H54 (cell line): ENCODE measurements at regions not wholly inside any gene's neighbourhood (a gene's known extent, or its start where the extent isn't known, plus 50 kb on each side); places are given as distances from the start of the nearest gene placed in this dataset.

Source experiments
- DNase-seq: peaks from one replicate; pipeline ENCODE4 v3.0.0; 2011; ENCODE audit warnings: low spot score, mixed read lengths; ENCODE audit not compliant: insufficient read length
- FAIRE-seq: peaks from 3 replicates; lab custom pipeline; 2011; peaks lifted over from hg19 to GRCh38; lab: Jason Lieb, UNC
- POLR2A ChIP-seq: IDR thresholded peaks from 2 replicates; pipeline ENCODE4 v1.6.1; 2011; ENCODE audit warnings: low read depth, mild to moderate bottlenecking, low read length

- FAIRE-seq (no peak), DNase-seq (no peak)
- no peak for TF ChIP-seq POLR2A
Measured at GRCh38 chr5:4659851-4660250, 480.3 kb upstream of the ADAMTS16 start.

DNA sequence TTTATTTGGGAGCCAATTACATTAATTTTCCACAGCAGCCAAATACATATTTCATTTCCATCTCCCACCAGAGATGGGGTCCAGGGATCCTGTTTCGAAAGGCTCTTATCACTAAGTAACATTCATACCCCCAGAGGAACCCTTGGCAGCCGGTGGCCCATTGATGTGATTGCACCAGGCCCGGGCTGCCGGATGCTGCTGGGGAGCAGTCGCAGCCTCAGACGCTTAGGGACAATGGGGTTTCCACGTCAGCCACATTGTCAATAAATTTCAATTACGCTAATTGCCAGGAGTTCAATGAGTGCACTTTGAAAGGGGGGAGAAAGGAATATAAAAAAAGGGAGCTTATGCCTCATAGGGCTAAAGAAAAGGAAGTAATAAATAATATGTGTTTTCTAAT lies 478.8 kb upstream of the ADAMTS16 start:
- no peak for TF ChIP-seq POLR2A
- DNase-seq (no peak), FAIRE-seq (no peak)

- no peak for FAIRE-seq
- TF ChIP-seq POLR2A = peak; percentile 36; the same call in 1 of the 2 replicates
- DNase-seq = no peak
Measured at GRCh38 chr5:4661836-4662235, 478.3 kb upstream of the ADAMTS16 start.

DNA sequence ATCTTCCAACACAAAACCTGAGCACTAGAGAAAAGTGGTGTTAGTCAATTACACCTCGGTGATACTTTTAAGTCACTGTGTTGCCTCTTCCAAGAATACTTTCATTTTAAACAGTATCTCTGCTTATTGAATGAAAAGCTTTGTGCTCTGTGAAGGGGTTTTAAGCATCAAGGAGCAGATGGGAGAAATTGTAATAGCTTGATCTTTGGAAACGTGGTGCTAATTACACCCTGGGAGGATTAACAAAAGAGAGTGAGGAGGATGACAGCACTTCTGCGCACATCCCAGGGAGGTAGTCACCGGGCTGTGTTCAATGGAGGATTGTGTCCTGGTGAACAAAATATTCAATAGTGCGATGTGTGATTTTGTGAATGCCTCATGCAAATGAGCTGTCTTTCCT lies 477.4 kb upstream of the ADAMTS16 start:
- TF ChIP-seq POLR2A = no peak
- DNase-seq (no peak), FAIRE-seq (no peak)

GRCh38 chr5:4665911-4666310 lies 474.2 kb upstream of the ADAMTS16 start:
- no peak for DNase-seq
- TF ChIP-seq POLR2A = no peak
- no peak for FAIRE-seq

DNA sequence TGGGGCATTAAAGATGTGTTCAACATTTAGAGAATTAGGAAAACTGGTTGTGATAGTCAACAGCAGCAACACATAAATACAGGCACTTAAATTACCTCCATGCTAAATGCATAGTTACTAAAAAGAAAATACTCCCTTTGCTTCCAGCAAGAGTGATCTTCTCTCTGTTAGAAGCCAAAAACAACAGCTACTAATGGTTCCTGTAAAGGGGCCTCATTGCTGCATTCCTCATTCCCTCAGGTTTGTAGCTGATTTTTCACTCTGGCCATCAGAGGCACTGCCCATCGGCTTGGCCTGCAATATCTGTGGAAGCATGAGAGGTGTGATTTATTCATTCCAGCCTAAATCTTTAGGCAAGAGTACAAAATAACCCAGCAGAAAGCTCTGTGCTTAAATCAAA lies 466.0 kb upstream of the ADAMTS16 start:
- no peak for TF ChIP-seq POLR2A
- DNase-seq = no peak
- no peak for FAIRE-seq

- TF ChIP-seq POLR2A = no peak
- FAIRE-seq (no peak), DNase-seq (no peak)
Measured at GRCh38 chr5:4676934-4677333, 463.2 kb upstream of the ADAMTS16 start.

DNA sequence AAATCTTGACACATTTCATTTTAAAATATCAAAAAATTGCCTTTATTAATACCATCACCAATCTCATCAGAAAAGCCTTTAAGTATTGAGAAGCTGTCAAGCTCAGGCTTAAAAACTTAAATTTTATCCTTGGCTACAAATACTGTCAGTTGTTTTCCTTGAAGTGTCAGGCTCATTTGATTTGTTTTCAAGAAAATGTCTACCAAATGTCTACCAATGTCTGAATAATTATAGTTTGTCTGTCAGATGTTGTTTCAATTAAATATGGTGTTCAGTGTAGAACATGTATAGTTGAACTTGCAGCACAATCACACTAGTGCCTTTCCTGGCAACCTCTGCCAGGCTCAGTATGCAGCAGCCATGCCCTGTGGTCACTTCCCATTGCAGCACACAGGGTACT lies 455.2 kb upstream of the ADAMTS16 start:
- TF ChIP-seq POLR2A = no peak

DNA sequence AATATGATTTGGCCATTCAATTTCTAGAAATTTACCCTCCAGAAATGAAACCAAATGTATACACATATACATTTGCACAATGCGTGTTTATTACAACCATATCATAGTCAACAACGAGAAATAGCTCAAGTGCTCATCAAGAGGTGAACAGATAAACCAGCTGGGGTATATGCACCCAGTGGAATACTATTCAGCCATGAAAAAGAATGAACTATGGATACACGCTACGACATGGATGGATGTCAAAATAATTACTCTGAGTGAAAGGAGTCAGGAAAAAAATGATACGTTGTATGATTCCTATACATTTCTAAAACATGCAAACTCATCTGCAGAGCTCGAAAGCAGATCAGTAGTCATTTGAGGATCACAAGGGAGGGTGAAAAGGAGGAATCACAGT lies 441.5 kb upstream of the ADAMTS16 start:
- TF ChIP-seq POLR2A = no peak
- no peak for DNase-seq
- no peak for FAIRE-seq

More for the DNA sequence above, 455.2 kb upstream of the ADAMTS16 start:
- FAIRE-seq (no peak), DNase-seq (no peak)

- no peak for TF ChIP-seq POLR2A
- FAIRE-seq (no peak), DNase-seq (no peak)
Measured at GRCh38 chr5:4699592-4699991, 440.5 kb upstream of the ADAMTS16 start.

- DNase-seq (peak; percentile 19), FAIRE-seq (peak; percentile 96)
- no peak for TF ChIP-seq POLR2A
Measured at GRCh38 chr5:4700069-4700468, 440.1 kb upstream of the ADAMTS16 start.

DNA sequence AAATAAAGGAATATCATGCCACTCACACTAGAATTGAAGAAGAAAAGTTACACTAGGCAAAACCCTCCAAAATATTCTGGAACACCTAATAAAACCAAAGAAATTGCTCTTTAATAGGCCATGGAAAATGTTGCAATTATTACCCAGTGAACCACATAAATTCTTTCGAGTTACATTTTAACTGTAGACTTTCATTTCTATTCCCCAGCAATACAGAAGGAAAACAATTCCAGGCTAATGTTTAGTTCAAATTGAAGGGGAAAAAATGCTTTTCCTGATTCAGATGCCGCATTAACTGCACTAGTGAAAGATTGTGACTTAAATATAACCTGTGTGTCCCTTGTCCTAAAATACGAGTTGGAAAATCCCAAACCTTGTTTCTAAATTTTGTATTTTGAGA lies 439.3 kb upstream of the ADAMTS16 start:
- FAIRE-seq (no peak), DNase-seq (no peak)
- no peak for TF ChIP-seq POLR2A

DNA sequence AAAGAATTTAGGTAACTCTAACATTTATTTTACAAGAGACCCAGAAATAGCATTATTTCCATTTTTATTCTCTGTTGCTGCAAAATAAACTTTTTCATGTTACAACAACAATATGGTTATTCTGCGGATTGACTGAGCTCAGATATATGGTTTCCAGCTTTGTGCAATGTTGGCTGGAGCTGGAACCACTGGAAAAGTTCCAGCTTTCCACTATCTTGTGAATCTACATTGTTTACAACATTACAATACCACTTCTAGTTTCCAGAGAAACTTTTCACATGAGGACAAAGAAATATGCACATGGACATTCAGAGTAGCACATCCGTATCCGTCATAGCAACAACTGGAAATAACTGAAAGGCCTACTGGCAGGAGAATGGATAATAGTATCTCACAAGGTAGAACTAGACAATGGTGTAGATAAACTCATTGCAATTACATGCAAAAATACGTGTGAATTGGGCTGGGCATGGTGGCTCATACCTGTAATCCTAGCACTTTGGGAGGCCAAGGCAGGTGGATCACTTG lies 436.1 kb upstream of the ADAMTS16 start:
- TF ChIP-seq POLR2A = no peak
- FAIRE-seq (no peak), DNase-seq (no peak)

GRCh38 chr5:4704951-4705350 lies 435.2 kb upstream of the ADAMTS16 start:
- DNase-seq (no peak), FAIRE-seq (no peak)
- TF ChIP-seq POLR2A = no peak

- no peak for DNase-seq
- no peak for FAIRE-seq
- TF ChIP-seq POLR2A = no peak
Measured at GRCh38 chr5:4716781-4717180, 423.3 kb upstream of the ADAMTS16 start.

DNA sequence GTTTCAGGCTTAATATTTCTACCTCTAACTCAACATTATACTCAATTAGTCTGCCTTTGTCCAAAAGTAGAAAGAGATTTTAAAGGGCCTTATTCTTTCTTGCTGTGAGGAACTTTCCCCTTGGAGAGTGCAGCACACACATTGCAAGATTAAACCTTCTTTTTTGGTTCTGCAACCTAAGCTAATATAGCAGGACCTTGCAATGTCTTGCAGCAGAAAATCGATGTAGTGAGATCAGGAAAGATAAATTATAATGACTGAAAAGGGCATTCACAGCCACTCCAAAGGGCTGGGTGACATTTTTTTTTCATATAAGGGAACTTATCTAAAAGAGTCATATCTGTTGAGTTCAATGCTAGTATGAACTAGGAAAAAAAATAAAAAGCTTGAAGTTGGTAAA lies 422.7 kb upstream of the ADAMTS16 start:
- FAIRE-seq (no peak), DNase-seq (no peak)
- TF ChIP-seq POLR2A = no peak
